ENCODE measurements at regions not wholly inside any gene's neighbourhood (a gene's known extent, or its start where the extent isn't known, plus 50 kb on each side); places are given as distances from the start of the nearest gene placed in this dataset.

GRCh38 chr20:50434321-50434652 lies 75.9 kb upstream of the PTPN1 start:
- no peak for TF ChIP-seq AFF4 (CRISPR knock-in tag; IDR thresholded peaks at IDR 0.05; ENCODE audit: borderline replicate concordance)
- TF ChIP-seq NR2C2 (CRISPR knock-in tag; IDR thresholded peaks at IDR 0.05) = no peak
- no peak for TF ChIP-seq SP1 (CRISPR knock-in tag; conservative IDR thresholded peaks at IDR 0.05)
- TF ChIP-seq CTCF (IDR thresholded peaks at IDR 0.05) = no peak
- no peak for TF ChIP-seq ELF4 (CRISPR knock-in tag; IDR thresholded peaks at IDR 0.05; ENCODE audit: low read depth)
- TF ChIP-seq FOXP4 (CRISPR knock-in tag; IDR thresholded peaks at IDR 0.05) = no peak
- TF ChIP-seq FOXJ3 (CRISPR knock-in tag; IDR thresholded peaks at IDR 0.05; ENCODE audit: borderline replicate concordance) = no peak
- TF ChIP-seq SMAD3 (CRISPR knock-in tag; IDR thresholded peaks at IDR 0.05; ENCODE audit: borderline replicate concordance) = no peak
- no peak for TF ChIP-seq PREB (CRISPR knock-in tag; IDR thresholded peaks at IDR 0.05; ENCODE audit: borderline replicate concordance)
- TF ChIP-seq MAX (CRISPR knock-in tag; IDR thresholded peaks at IDR 0.05) = no peak
- TF ChIP-seq GABPB1 (CRISPR knock-in tag; IDR thresholded peaks at IDR 0.05) = no peak
- TF ChIP-seq TCF7 (CRISPR knock-in tag; IDR thresholded peaks at IDR 0.05; ENCODE audit: low read depth) = no peak
- no peak for TF ChIP-seq TEAD4 (CRISPR knock-in tag; IDR thresholded peaks at IDR 0.05)
- TF ChIP-seq CBFB (CRISPR knock-in tag; IDR thresholded peaks at IDR 0.05; ENCODE audit: low read depth) = no peak

Data from WTC11 (cell line).